HepG2 (cell line): ENCODE measurements at regions not wholly inside any gene's neighbourhood (a gene's known extent, or its start where the extent isn't known, plus 50 kb on each side); places are given as distances from the start of the nearest gene placed in this dataset.

ENCODE experiments used
- ATAC-seq: fragments of 200-7000 bp; cut with Tn5 transposase; 3 replicates; pipeline ENCODE4 v1.9.1; 2020; ENCODE audit warnings: mild to moderate bottlenecking, moderate library complexity
- BruUV-seq: library from RNA; stranded (reverse); fragments of 400-500 nt; replicated peaks from 2 replicates; lab custom pipeline; 2021; lab: Mats Ljungman, UMichigan
- CTCF ChIA-PET: fragments of 300-600 bp; formaldehyde crosslinking; extraction: SDS; loops from one replicate; lab custom pipeline; 2021; ENCODE audit warnings: low total read pairs, inconsistent platforms, low intra/inter-chr PET ratio; lab: Yijun Ruan, JAX
- POLR2A ChIA-PET: fragments of 350-600 bp; sonication (Branson Sonifier 250); formaldehyde crosslinking; loops from one replicate; lab custom pipeline; 2020; ENCODE audit warnings: antibody characterized with exemption, inconsistent platforms; lab: Yijun Ruan, JAX
- DNase-seq: peaks from one replicate; pipeline ENCODE4 v3.0.0-alpha.2; 2015; ENCODE audit warnings: low spot score
- FAIRE-seq: peaks from 3 replicates; lab custom pipeline; 2011; peaks lifted over from hg19 to GRCh38; lab: Jason Lieb, UNC
- H2AFZ ChIP-seq: one replicate; pipeline ENCODE4 v1.6.1; 2011; ENCODE audit warnings: low read length, inconsistent platforms
- H3K27ac ChIP-seq: fragments of 300-600 bp; 3 replicates; pipeline ENCODE4 v1.8.0; 2011; ENCODE audit warnings: mixed run types, mild to moderate bottlenecking, mixed read lengths, low read length, inconsistent platforms; ENCODE audit not compliant: insufficient read depth; ENCODE audit errors: extremely low read length
- H3K27me3 ChIP-seq, 2 experiments: fragments of 200-600 bp in 1 of 2; 2 replicates in 1 of 2; 3 replicates in 1 of 2; pipeline versions ENCODE4 v1.6.0 to v1.8.0; 2011; ENCODE audit warnings: low read length in 2 of 2, mild to moderate bottlenecking in 2 of 2, moderate library complexity in 2 of 2, inconsistent platforms in 1 of 2; ENCODE audit not compliant: insufficient read depth in 2 of 2, control insufficient read depth in 1 of 2
- H3K36me3 ChIP-seq, 2 experiments: fragments of 200-600 bp in 1 of 2; replicated peaks in 1 of 2; 2 replicates in 1 of 2; 3 replicates in 1 of 2; pipeline versions ENCODE4 v1.5.1 to v1.8.0; 2011; ENCODE audit warnings: low read length in 2 of 2, inconsistent platforms in 1 of 2; ENCODE audit not compliant: insufficient read depth in 2 of 2, control insufficient read depth in 1 of 2
- H3K4me1 ChIP-seq: 2 replicates; pipeline ENCODE4 v1.5.1; 2012; ENCODE audit warnings: low read length, inconsistent platforms; ENCODE audit not compliant: insufficient read depth
- H3K4me2 ChIP-seq: 2 replicates; pipeline ENCODE4 v1.6.0; 2011; ENCODE audit warnings: low read depth, low read length, inconsistent platforms
- H3K4me3 ChIP-seq, 3 experiments: fragments of 200-600 bp in 1 of 3; sonication (generic), shearing (Covaris generic) in 1 of 3; replicated peaks in 1 of 3; 2 replicates each; pipeline ENCODE4 v1.5.1; 2011 to 2016; ENCODE audit warnings: low read length in 3 of 3, inconsistent platforms in 2 of 3, low read depth in 2 of 3, mild to moderate bottlenecking in 2 of 3, control low read depth in 1 of 3, mixed read lengths in 1 of 3; ENCODE audit not compliant: insufficient read depth in 1 of 3
- H3K79me2 ChIP-seq: one replicate; pipeline ENCODE4 v1.6.1; 2011; ENCODE audit warnings: low read length, inconsistent platforms; ENCODE audit not compliant: insufficient read depth
- H3K9ac ChIP-seq: 2 replicates; pipeline ENCODE4 v1.6.0; 2011; ENCODE audit warnings: mild to moderate bottlenecking, low read depth, low read length, inconsistent platforms; ENCODE audit not compliant: insufficient read depth
- H3K9me3 ChIP-seq: 2 replicates; pipeline ENCODE4 v1.5.1; 2012; ENCODE audit warnings: mild to moderate bottlenecking, low read length
- H4K20me1 ChIP-seq: 2 replicates; pipeline ENCODE4 v1.6.0; 2011; ENCODE audit warnings: inconsistent platforms, mild to moderate bottlenecking, low read length, moderate library complexity; ENCODE audit not compliant: insufficient read depth
- CC2D1A ChIP-seq: sonication (generic); formaldehyde crosslinking; IDR thresholded peaks from 2 replicates; pipeline ENCODE4 v1.8.1; 2023; ENCODE audit warnings: mild to moderate bottlenecking, missing genetic modification reagents
- GATAD2A ChIP-seq: IDR thresholded peaks from 2 replicates; pipeline ENCODE4 v1.6.1; 2016
- GZF1 ChIP-seq: sonication (generic); formaldehyde crosslinking; IDR thresholded peaks from 2 replicates; pipeline ENCODE4 v1.5.1; 2020; ENCODE audit warnings: mild to moderate bottlenecking, missing genetic modification reagents
- HNF4A ChIP-seq: sonication (generic); formaldehyde crosslinking; IDR thresholded peaks from 2 replicates; pipeline ENCODE4 v1.4.0; 2020; ENCODE audit warnings: missing genetic modification reagents
- HNRNPK ChIP-seq: fragments of 200-400 bp; formaldehyde crosslinking; IDR thresholded peaks from 2 replicates; pipeline ENCODE4 v1.6.1; 2018; ENCODE audit warnings: low read length, low read depth, moderate library complexity, mild to moderate bottlenecking; ENCODE audit not compliant: poor library complexity, severe bottlenecking
- HOXA3 ChIP-seq: sonication (generic); formaldehyde crosslinking; IDR thresholded peaks from 2 replicates; pipeline ENCODE4 v1.5.0; 2020; ENCODE audit warnings: missing genetic modification reagents
- PCBP2 ChIP-seq: fragments of 200-400 bp; formaldehyde crosslinking; optimal IDR thresholded peaks from 2 replicates; pipeline ENCODE3; 2018; ENCODE audit warnings: low read length, low read depth; ENCODE audit not compliant: poor library complexity, severe bottlenecking
- PITX1 ChIP-seq: sonication (generic); formaldehyde crosslinking; IDR thresholded peaks from 2 replicates; pipeline ENCODE4 v1.5.1; 2020; ENCODE audit warnings: mild to moderate bottlenecking, missing genetic modification reagents
- RCOR2 ChIP-seq: IDR thresholded peaks from 2 replicates; pipeline ENCODE4 v1.6.1; 2016; ENCODE audit warnings: missing biosample characterization, missing genetic modification reagents
- RXRB ChIP-seq: IDR thresholded peaks from 2 replicates; pipeline ENCODE4 v1.6.1; 2016; ENCODE audit warnings: borderline replicate concordance, missing genetic modification reagents, missing compliant biosample characterization
- SP4 ChIP-seq: sonication (generic); formaldehyde crosslinking; IDR thresholded peaks from 2 replicates; pipeline ENCODE4 v1.8.1; 2023; ENCODE audit warnings: mild to moderate bottlenecking, missing genetic modification reagents
- SPEN ChIP-seq: sonication (generic); formaldehyde crosslinking; IDR thresholded peaks from 2 replicates; pipeline ENCODE4 v1.5.1; 2020; ENCODE audit warnings: low read depth, mild to moderate bottlenecking, missing genetic modification reagents
- ZNF180 ChIP-seq: sonication (generic); formaldehyde crosslinking; IDR thresholded peaks from 2 replicates; pipeline ENCODE4 v1.4.0; 2020; ENCODE audit warnings: low read depth, missing genetic modification reagents, borderline replicate concordance
- ZNF546 ChIP-seq: sonication (generic); formaldehyde crosslinking; conservative IDR thresholded peaks from 2 replicates; pipeline ENCODE4 v1.8.1; 2023; ENCODE audit warnings: mild to moderate bottlenecking, missing genetic modification reagents
- ZNF775 ChIP-seq: sonication (generic); formaldehyde crosslinking; IDR thresholded peaks from 2 replicates; pipeline ENCODE4 v1.4.0; 2020; ENCODE audit warnings: missing genetic modification reagents, mild to moderate bottlenecking, moderate library complexity, borderline replicate concordance
- WGBS: methylation state at CpG from one replicate; pipeline ENCODE4 v1.1.6; 2017; ENCODE audit warnings: low lambda C conversion rate; 5-methylcytosine and 5-hydroxymethylcytosine counted together
- in situ Hi-C: cut with HindIII; loops from 2 replicates; pipeline ENCODE4 v1.10.0; 2017; ENCODE audit warnings: low pct_unique_long_range_greater_than_20kb; ENCODE audit not compliant: extremely low pct_ligation_motif_present
- intact Hi-C: fragments of 100-400 bp; cut with micrococcal nuclease; formaldehyde crosslinking; loops from one replicate; pipeline ENCODE4 v1.10.0; 2022; ENCODE audit not compliant: unreplicated experiment
- TF ChIP-seq, protein P1 (sequence below): sonication (generic); formaldehyde crosslinking; IDR thresholded peaks from 2 replicates; pipeline ENCODE4 v1.4.0; 2020; ENCODE audit warnings: missing genetic modification reagents
- TF ChIP-seq, protein P2 (sequence below): sonication (generic); formaldehyde crosslinking; IDR thresholded peaks from 2 replicates; pipeline ENCODE4 v1.4.0; 2020; ENCODE audit warnings: missing genetic modification reagents, mild to moderate bottlenecking, borderline replicate concordance

DNA sequence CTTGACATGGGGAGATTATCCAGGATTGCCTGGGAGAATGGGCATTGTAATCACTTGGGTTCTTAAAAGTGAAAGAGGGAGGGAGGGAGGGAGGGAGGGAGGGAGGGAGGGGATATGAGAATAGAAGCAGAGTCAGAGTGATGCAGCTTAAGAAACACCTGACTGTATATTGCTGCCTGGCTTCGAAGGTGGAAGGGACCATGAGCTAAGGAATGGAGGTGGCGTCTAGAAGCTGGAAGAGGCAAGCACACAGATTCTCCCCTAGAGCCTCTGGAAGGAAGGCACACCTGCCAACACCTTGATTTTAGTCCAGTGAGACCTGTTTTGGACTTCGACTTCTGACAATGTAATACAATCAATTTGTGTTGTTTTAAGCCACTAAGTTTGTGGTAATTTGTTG, 78.4 kb downstream of the PRL start:
- intact Hi-C loops (no loop called here), in situ Hi-C loops (no loop called here)
- no peaks in the 10 kb centered on the region for H3K4me1 ChIP-seq
- no peak overlapping the region for H2AFZ ChIP-seq
- FAIRE-seq: no peak
- no peak for ATAC-seq
- no peaks in the 10 kb centered on the region for H3K36me3 ChIP-seq
- BruUV-seq: no TSS peak
- H3K4me2 ChIP-seq: no peak overlapping the region
- no peaks in the 10 kb centered on the region for H3K27me3 ChIP-seq
- H3K27ac ChIP-seq: no peak overlapping the region
- no peak for DNase-seq
- TF ChIP-seq ZNF775 (CRISPR knock-in tag): no peak
- TF ChIP-seq CC2D1A (CRISPR knock-in tag): no peak
- no peak for TF ChIP-seq GZF1 (CRISPR knock-in tag)
- TF ChIP-seq SP4: no peak
- TF ChIP-seq RCOR2 (CRISPR knock-in tag): no peak
- no peak for TF ChIP-seq HNF4A (CRISPR knock-in tag)
- TF ChIP-seq ZNF180: no peak
- TF ChIP-seq, protein P1, sequence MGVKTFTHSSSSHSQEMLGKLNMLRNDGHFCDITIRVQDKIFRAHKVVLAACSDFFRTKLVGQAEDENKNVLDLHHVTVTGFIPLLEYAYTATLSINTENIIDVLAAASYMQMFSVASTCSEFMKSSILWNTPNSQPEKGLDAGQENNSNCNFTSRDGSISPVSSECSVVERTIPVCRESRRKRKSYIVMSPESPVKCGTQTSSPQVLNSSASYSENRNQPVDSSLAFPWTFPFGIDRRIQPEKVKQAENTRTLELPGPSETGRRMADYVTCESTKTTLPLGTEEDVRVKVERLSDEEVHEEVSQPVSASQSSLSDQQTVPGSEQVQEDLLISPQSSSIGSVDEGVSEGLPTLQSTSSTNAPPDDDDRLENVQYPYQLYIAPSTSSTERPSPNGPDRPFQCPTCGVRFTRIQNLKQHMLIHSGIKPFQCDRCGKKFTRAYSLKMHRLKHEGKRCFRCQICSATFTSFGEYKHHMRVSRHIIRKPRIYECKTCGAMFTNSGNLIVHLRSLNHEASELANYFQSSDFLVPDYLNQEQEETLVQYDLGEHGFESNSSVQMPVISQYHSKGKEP (CRISPR knock-in tag): no peak
- no peak for TF ChIP-seq RXRB (CRISPR knock-in tag)
- TF ChIP-seq HOXA3 (CRISPR knock-in tag): no peak
- peak; percentile 48 for TF ChIP-seq PCBP2
- TF ChIP-seq PITX1 (CRISPR knock-in tag): no peak
- TF ChIP-seq, protein P2, sequence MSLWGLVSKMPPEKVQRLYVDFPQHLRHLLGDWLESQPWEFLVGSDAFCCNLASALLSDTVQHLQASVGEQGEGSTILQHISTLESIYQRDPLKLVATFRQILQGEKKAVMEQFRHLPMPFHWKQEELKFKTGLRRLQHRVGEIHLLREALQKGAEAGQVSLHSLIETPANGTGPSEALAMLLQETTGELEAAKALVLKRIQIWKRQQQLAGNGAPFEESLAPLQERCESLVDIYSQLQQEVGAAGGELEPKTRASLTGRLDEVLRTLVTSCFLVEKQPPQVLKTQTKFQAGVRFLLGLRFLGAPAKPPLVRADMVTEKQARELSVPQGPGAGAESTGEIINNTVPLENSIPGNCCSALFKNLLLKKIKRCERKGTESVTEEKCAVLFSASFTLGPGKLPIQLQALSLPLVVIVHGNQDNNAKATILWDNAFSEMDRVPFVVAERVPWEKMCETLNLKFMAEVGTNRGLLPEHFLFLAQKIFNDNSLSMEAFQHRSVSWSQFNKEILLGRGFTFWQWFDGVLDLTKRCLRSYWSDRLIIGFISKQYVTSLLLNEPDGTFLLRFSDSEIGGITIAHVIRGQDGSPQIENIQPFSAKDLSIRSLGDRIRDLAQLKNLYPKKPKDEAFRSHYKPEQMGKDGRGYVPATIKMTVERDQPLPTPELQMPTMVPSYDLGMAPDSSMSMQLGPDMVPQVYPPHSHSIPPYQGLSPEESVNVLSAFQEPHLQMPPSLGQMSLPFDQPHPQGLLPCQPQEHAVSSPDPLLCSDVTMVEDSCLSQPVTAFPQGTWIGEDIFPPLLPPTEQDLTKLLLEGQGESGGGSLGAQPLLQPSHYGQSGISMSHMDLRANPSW (CRISPR knock-in tag): no peak
- TF ChIP-seq ZNF546: no peak
- TF ChIP-seq GATAD2A: no peak
- TF ChIP-seq HNRNPK: peak; percentile 81
- no peak for TF ChIP-seq SPEN (CRISPR knock-in tag)
- no peak overlapping the region for H3K9ac ChIP-seq
- H4K20me1 ChIP-seq: no peaks in the 10 kb centered on the region
- H3K4me3 ChIP-seq: no peak overlapping the region
- peaks cover 44% of the 10 kb centered on the region for H3K9me3 ChIP-seq
- H3K79me2 ChIP-seq: no peaks in the 10 kb centered on the region
- ChIA-PET POLR2A (no interaction called here), CTCF (no interaction called here)
- 5% methylated on average over 3 of the region's 3 CpGs for WGBS
